ENCODE measurements at regions not wholly inside any gene's neighbourhood (a gene's known extent, or its start where the extent isn't known, plus 50 kb on each side); places are given as distances from the start of the nearest gene placed in this dataset.

GRCh38 chr4:100790836-100791615 lies 273.2 kb upstream of the EMCN start:
- ChIA-PET POLR2A (ENCODE audit: unreplicated experiment) (no interaction called here), CTCF (no interaction called here)
- no peak overlapping the region for H2AK5ac ChIP-seq (ENCODE audit: low read depth, low read length)
- no peak overlapping the region for H4K5ac ChIP-seq (ENCODE audit: low read depth, low read length)
- H3K4me1 ChIP-seq (ENCODE audit: control insufficient read depth, insufficient read depth, low read length): no peaks in the 10 kb centered on the region
- H2BK15ac ChIP-seq (ENCODE audit: low read depth, low read length): no peak overlapping the region
- H2AK9ac ChIP-seq (replicated peaks; ENCODE audit: low read depth, low read length, poor library complexity): no peak overlapping the region
- no peak for TF ChIP-seq RCOR1 (IDR thresholded peaks at IDR 0.05; ENCODE audit: insufficient replicate concordance, low read length)
- TF ChIP-seq SMC3 (IDR thresholded peaks at IDR 0.05; ENCODE audit: low read depth, low read length): no peak
- TF ChIP-seq RFX5 (IDR thresholded peaks at IDR 0.05; ENCODE audit: low read depth, low read length): no peak
- no peak for TF ChIP-seq NFE2L2 (IDR thresholded peaks at IDR 0.05; ENCODE audit: low read depth, low read length)
- TF ChIP-seq CHD1 (IDR thresholded peaks at IDR 0.05; ENCODE audit: low read depth, low read length): no peak
- H4K91ac ChIP-seq (ENCODE audit: insufficient read depth, low read depth, low read length): no peak overlapping the region
- no peak overlapping the region for H2AFZ ChIP-seq (replicated peaks; ENCODE audit: low read length, poor library complexity)
- no peak overlapping the region for H3K23ac ChIP-seq (ENCODE audit: low read depth, low read length)
- H3K4ac ChIP-seq (ENCODE audit: low read depth, low read length): no peak overlapping the region
- no peak overlapping the region for H3K4me2 ChIP-seq (ENCODE audit: low read depth, low read length)
- BruUV-seq (replicated peaks): no TSS peak
- no peak overlapping the region for H3K56ac ChIP-seq (ENCODE audit: extremely low read depth, insufficient read depth, low read length)
- H2BK20ac ChIP-seq (ENCODE audit: low read depth, low read length): no peak overlapping the region
- in situ Hi-C loops (cut with MboI; ENCODE audit: low sequenced_read_pairs) (no loop called here), dilution Hi-C loops (cut with HindIII; ENCODE audit: low sequenced_read_pairs, unreplicated experiment) (no loop called here), intact Hi-C loops (cut with micrococcal nuclease) (no loop called here)
- H4K20me1 ChIP-seq (ENCODE audit: insufficient read depth, low read length): no peaks in the 10 kb centered on the region
- H2BK5ac ChIP-seq (ENCODE audit: low read depth, low read length, poor library complexity, severe bottlenecking): no peak overlapping the region
- no peak overlapping the region for H2BK120ac ChIP-seq (ENCODE audit: low read depth, low read length)
- H3K9ac ChIP-seq (ENCODE audit: low read depth, low read length): no peak overlapping the region
- no peak overlapping the region for H3K18ac ChIP-seq (ENCODE audit: low read depth, low read length)
- no peak overlapping the region for H3K4me3 ChIP-seq (ENCODE audit: insufficient read depth, low read depth, low read length)
- no peak overlapping the region for H3K27ac ChIP-seq (ENCODE audit: insufficient read depth, low read length)
- H3K36me3 ChIP-seq (ENCODE audit: control insufficient read depth, insufficient read depth, low read length): no peaks in the 10 kb centered on the region
- H3K27me3 ChIP-seq (ENCODE audit: control insufficient read depth, insufficient read depth, low read length): no peaks in the 10 kb centered on the region
- ATAC-seq (ENCODE audit: low read depth) (no peak), DNase-seq (no peak)
- H3K14ac ChIP-seq (replicated peaks; ENCODE audit: low read depth, low read length): no peak overlapping the region
- H3K9me3 ChIP-seq (ENCODE audit: control insufficient read depth, insufficient read depth, low read length): 0 out of 2 replicates have a peak, but pooled peaks cover 2% of the 10 kb centered on the region
- whole genome bisulfite sequencing, 2 experiments (ENCODE audit: extremely low coverage in 2 of 2, insufficient read length in 1 of 2): 54% methylated on average over 6 of the region's 9 CpGs; no CpG with 5 or more reads in 1 of the 2 experiments
- no peaks in the 10 kb centered on the region for H3K79me1 ChIP-seq (ENCODE audit: low read depth in 1 of 2, low read length in 2 of 2)
- H3K9me1 ChIP-seq (ENCODE audit: insufficient read depth, low read length): no peaks in the 10 kb centered on the region
- no peak overlapping the region for H4K8ac ChIP-seq (ENCODE audit: low read depth in 2 of 2, low read length in 2 of 2)

Data from IMR-90 (cell line).